Ovary (tissue), 3 donors: ENCODE measurements at regions not wholly inside any gene's neighbourhood (a gene's known extent, or its start where the extent isn't known, plus 50 kb on each side); places are given as distances from the start of the nearest gene placed in this dataset.

Source experiments
- POLR2A ChIP-seq: fragments of 450-650 bp; IDR thresholded peaks from one replicate; pipeline ENCODE4 v1.6.1; 2017; ENCODE audit warnings: antibody characterized with exemption, mild to moderate bottlenecking, moderate library complexity
- TF ChIP-seq, protein P1 (sequence below), 3 donors: fragments of 450-650 bp in 2 of 3; fragments of 200-600 bp in 1 of 3; IDR thresholded peaks; one replicate each; pipeline versions ENCODE4 v1.5.1 to v1.8.0; 2016 to 2022; ENCODE audit warnings: antibody characterized with exemption in 3 of 3, mild to moderate bottlenecking in 1 of 3
- donor health status: DM: no; HTN: no; CAD: no.

- TF ChIP-seq, protein P1, sequence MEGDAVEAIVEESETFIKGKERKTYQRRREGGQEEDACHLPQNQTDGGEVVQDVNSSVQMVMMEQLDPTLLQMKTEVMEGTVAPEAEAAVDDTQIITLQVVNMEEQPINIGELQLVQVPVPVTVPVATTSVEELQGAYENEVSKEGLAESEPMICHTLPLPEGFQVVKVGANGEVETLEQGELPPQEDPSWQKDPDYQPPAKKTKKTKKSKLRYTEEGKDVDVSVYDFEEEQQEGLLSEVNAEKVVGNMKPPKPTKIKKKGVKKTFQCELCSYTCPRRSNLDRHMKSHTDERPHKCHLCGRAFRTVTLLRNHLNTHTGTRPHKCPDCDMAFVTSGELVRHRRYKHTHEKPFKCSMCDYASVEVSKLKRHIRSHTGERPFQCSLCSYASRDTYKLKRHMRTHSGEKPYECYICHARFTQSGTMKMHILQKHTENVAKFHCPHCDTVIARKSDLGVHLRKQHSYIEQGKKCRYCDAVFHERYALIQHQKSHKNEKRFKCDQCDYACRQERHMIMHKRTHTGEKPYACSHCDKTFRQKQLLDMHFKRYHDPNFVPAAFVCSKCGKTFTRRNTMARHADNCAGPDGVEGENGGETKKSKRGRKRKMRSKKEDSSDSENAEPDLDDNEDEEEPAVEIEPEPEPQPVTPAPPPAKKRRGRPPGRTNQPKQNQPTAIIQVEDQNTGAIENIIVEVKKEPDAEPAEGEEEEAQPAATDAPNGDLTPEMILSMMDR (IDR thresholded peaks at IDR 0.05) = no peak
- no peak for TF ChIP-seq POLR2A
Measured at GRCh38 chr3:194014756-194015155, 121.2 kb upstream of the HES1 start.
